Astrocyte of the spinal cord (primary cell): ENCODE measurements at regions not wholly inside any gene's neighbourhood (a gene's known extent, or its start where the extent isn't known, plus 50 kb on each side); places are given as distances from the start of the nearest gene placed in this dataset.

ENCODE experiments used
- DNase-seq: peaks from one replicate; pipeline ENCODE4 v3.0.0; 2011; ENCODE audit warnings: low read depth, low spot score
- H3K4me3 ChIP-seq: 2 replicates; pipeline ENCODE4 v1.5.1; 2011; ENCODE audit warnings: low read depth, mild to moderate bottlenecking, low read length, moderate library complexity
- in situ Hi-C: cut with HindIII; loops from 2 replicates; pipeline ENCODE4 v1.10.0; 2017; ENCODE audit warnings: low sequenced_read_pairs
- TF ChIP-seq, protein P1 (sequence below): IDR thresholded peaks from 2 replicates; pipeline ENCODE4 v1.5.1; 2012; ENCODE audit warnings: low read depth, mild to moderate bottlenecking, low read length, inconsistent platforms

DNA sequence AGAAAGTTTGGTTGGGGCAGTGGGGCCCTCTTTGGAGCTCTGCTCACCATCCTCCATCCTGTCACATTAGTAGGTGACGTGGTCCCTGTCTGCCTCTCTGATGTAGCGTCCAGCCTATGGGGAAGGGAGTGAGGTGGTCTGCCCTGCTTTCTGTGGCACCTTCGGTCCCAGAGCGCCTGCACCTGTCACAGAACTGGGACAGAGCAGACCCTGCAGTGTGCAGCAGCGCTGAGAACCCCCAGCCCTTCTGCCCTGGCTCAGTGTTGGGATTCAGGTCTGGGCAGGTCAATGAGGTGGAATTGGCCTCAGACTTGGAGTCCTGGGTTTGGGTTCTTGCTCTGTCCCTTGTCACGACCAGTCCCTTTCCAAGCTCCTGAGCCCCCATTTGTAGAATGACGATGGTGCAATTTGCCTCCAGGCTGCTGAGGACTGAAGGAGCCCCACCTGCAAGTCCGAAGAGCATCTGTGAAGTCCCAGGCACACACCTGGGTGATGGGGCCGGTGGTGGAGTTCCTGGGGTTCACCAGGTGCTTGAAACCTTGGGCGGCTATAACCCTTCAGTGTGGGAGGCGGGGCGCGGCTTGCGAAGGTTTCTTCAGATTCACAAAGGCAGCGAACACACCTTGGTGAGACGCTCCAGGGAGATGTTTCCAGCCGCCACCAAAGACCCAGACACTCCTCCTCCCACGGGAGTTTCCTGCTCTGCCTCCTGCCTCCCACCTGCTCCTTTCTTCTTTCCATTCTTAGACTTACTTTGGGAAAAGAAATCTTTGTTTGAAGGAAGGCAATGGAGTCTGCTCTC, 265.4 kb upstream of the HDAC4 start:
- in situ Hi-C loops = no loop called here
- no peak for DNase-seq
- TF ChIP-seq, protein P1, sequence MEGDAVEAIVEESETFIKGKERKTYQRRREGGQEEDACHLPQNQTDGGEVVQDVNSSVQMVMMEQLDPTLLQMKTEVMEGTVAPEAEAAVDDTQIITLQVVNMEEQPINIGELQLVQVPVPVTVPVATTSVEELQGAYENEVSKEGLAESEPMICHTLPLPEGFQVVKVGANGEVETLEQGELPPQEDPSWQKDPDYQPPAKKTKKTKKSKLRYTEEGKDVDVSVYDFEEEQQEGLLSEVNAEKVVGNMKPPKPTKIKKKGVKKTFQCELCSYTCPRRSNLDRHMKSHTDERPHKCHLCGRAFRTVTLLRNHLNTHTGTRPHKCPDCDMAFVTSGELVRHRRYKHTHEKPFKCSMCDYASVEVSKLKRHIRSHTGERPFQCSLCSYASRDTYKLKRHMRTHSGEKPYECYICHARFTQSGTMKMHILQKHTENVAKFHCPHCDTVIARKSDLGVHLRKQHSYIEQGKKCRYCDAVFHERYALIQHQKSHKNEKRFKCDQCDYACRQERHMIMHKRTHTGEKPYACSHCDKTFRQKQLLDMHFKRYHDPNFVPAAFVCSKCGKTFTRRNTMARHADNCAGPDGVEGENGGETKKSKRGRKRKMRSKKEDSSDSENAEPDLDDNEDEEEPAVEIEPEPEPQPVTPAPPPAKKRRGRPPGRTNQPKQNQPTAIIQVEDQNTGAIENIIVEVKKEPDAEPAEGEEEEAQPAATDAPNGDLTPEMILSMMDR = no peak

DNA sequence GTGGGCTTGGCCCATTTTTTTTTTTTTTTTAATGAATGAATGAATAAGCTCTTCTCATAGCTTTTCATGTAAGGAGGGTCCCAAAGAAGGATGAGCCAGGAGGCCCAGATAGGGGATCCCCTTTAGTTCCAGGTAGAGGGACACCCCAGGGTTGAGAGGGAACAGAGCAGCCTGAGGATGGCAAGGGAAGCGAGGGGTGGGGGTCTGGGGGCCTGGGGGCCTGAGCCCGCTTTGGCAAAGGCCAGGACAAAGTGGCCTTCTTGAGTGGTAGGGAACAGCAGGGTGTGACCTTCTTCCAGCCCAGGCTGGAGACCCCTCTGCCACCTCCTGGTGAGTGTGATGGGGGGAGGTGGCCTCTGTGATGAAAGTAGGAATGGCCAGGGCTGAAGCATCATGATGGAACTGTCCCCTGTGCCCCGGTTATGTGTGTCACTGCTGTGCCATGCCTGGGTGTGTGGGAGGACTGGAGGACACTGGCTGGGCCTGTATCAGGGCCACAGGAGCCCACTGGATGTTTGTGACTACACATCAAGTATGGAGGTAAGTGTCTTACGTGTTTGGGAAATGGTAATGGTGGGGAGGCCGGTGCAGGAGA, 263.5 kb upstream of the HDAC4 start:
- TF ChIP-seq, protein P1 = no peak
- no peak overlapping the region for H3K4me3 ChIP-seq
- no peak for DNase-seq
- in situ Hi-C loops = no loop called here

More for the DNA sequence above, 265.4 kb upstream of the HDAC4 start:
- no peak overlapping the region for H3K4me3 ChIP-seq

DNA sequence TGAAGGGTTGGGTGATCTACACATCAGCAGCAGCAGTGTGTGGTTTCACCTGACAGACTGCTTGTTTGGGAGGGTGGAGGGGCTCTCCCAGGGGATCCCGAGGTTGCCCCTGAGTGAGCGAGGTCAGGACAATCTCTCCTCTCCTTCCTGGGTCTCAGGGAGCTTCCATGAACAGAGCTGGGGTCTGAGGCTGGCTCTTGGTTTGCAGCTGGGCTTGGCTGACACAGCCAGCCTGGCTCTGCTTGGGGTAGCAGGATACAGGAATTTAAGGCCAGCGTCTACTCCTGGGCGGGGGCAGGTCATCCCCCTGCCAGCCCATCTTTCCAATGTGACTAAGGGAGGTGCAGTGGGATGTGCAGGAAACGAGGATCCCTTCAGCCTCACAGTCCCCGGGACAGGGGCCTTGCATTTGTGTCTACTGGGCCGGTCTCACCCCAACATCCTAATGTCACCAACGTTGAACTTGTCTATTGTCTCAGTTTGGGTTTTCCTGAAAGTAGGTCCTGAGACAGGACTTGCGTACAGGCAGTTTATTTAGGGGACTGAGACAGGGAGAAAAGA, 262.6 kb upstream of the HDAC4 start:
- no peak overlapping the region for H3K4me3 ChIP-seq
- TF ChIP-seq, protein P1 = no peak
- DNase-seq = no peak
- in situ Hi-C loops = no loop called here

DNA sequence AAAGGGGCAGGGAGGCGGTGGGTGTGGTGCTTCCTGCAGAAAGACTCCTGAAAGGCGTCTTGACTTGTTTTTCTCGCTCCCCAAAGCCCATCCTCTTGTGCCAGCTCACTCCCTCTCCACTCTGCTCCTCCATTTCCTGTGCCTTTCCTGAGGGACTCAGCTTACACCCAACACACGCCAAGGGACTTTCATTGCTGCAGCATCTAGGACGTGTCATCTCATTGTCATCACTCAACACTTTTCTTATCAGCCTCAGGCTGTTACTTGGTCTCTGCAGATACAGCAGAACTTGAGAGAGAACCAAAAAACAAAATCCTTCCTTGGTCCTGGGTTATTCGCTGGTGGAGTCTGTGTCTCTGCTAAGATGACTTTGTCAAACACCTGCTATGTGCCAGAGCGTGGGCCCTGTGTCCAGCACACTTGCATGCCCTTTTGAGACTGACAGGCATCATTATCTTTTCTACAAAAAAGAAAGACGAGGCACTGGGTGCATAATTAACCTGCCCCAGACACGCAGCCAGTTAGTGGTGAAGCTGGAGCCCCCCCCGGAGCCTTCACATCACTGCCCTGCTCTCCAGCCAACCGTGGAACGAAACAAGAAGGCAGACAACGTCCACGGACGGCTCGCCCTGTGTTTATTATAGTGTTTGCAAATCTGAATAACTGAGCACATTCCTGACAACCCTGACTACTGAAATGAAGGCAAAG, 261.7 kb upstream of the HDAC4 start:
- no peak overlapping the region for H3K4me3 ChIP-seq
- in situ Hi-C loops = no loop called here
- DNase-seq = no peak
- TF ChIP-seq, protein P1 = no peak

DNA sequence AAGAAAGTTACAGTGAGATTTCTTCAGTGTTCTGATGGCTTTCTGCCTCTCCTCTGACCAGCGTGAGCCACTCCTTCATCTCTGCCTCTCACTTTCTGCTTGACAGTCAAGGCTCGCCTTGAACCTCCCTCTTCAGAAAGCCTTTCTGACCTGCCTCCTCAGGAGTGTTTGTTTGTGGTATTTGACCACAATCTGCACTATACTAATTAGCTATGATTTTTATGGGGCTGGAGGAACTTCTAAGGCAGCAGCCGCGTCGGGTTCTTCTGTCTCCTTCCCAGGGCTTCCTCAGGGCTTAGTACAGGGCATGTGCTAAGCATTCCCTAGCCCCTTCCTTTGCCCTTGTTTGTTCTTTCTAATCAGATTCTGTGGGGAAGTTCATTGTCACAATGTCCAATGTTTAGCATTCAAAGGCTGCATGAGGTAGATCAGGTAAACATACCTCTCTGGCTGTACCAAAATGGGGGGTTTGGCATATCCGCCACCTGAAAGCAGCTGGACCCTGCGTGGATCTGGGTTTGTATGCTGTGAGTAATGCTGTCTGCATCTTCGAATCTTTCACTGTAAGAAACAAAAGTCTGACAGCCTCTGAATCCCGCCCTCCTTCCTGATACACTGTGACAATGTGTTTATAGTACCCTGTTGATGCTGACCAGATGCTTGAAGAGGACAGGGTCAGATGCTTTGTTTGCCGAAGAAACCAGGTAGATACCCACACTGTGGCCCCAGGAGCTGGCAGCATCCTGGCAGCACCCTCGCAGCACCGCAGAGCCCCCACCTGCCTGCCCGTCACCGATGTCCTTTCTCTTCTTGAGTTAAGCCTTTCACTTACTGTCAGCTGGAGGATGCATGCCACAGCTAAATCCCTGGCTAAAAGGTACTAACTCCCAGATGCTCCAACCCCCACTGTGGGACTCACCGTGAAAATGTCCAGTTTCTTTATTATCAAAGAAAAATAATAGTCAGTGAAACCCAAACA, 260.8 kb upstream of the HDAC4 start:
- H3K4me3 ChIP-seq = no peak overlapping the region
- in situ Hi-C loops = no loop called here
- no peak for DNase-seq
- TF ChIP-seq, protein P1 = no peak
